Vagina (tissue), 2 donors: ENCODE measurements at regions not wholly inside any gene's neighbourhood (a gene's known extent, or its start where the extent isn't known, plus 50 kb on each side); places are given as distances from the start of the nearest gene placed in this dataset.

ENCODE experiments used
- DNase-seq, 2 donors: peaks; one replicate each; pipeline ENCODE4 v3.0.0-alpha.2; 2017; ENCODE audit errors: extremely low spot score in 2 of 2
- H3K27ac ChIP-seq: fragments of 200-600 bp; sonication (generic); one replicate; pipeline ENCODE4 v1.5.1; 2019
- H3K27me3 ChIP-seq: fragments of 200-600 bp; sonication (generic); one replicate; pipeline ENCODE4 v1.5.1; 2019
- H3K36me3 ChIP-seq, 2 donors: fragments of 200-600 bp; sonication (generic); one replicate each; pipeline ENCODE4 v1.5.1; 2017 to 2019
- H3K4me1 ChIP-seq: fragments of 200-600 bp; sonication (generic); one replicate; pipeline ENCODE4 v1.5.1; 2019
- H3K4me3 ChIP-seq, 2 donors: fragments of 200-600 bp; sonication (generic); 1 replicate in 1 of 2; 2 replicates in 1 of 2; pipeline ENCODE4 v1.5.1; 2016 to 2019
- H3K9me3 ChIP-seq: fragments of 200-600 bp; sonication (generic); one replicate; pipeline ENCODE4 v1.5.1; 2019
- CTCF ChIP-seq, 3 experiments: fragments of 450-650 bp in 2 of 3; fragments of 200-600 bp in 1 of 3; sonication (generic) in 1 of 3; IDR thresholded peaks; one replicate each; pipeline ENCODE4 v1.5.1; 2017 to 2019; ENCODE audit warnings: antibody characterized with exemption in 3 of 3, mild to moderate bottlenecking in 2 of 3, moderate library complexity in 2 of 3
- POLR2A ChIP-seq, 2 donors: fragments of 450-650 bp; IDR thresholded peaks; one replicate each; pipeline ENCODE4 v1.6.1; 2017; ENCODE audit warnings: antibody characterized with exemption in 2 of 2, mild to moderate bottlenecking in 2 of 2, moderate library complexity in 2 of 2
- POLR2AphosphoS5 ChIP-seq, 2 donors: sonication (generic); formaldehyde crosslinking; IDR thresholded peaks; one replicate each; pipeline ENCODE4 v1.9.0; 2017; ENCODE audit warnings: antibody characterized with exemption in 2 of 2, mild to moderate bottlenecking in 2 of 2, low read depth in 1 of 2; ENCODE audit not compliant: insufficient read depth in 1 of 2
- intact Hi-C: fragments of 100-400 bp; cut with DNase I; formaldehyde crosslinking; loops from one replicate; pipeline ENCODE4 v1.15.1; 2023

GRCh38 chr6:40724886-40725285 is 137.7 kb upstream of the LRFN2 start:
- TF ChIP-seq POLR2AphosphoS5 (IDR thresholded peaks at IDR 0.05; ENCODE audit: insufficient read depth in 1 of 2, low read depth in 1 of 2) = no peak
- no peak for TF ChIP-seq POLR2A (IDR thresholded peaks at IDR 0.05)
- no peak for TF ChIP-seq CTCF (IDR thresholded peaks at IDR 0.05)
- Histone ChIP-seq H3K27ac (no peak overlapping the region), H3K36me3 (no peaks in the 10 kb centered on the region), H3K4me1 (peaks cover 8% of the 10 kb centered on the region), H3K27me3 (no peaks in the 10 kb centered on the region), H3K4me3 (no peak overlapping the region), H3K9me3 (no peaks in the 10 kb centered on the region)
- intact Hi-C loops = no loop called here
- DNase-seq = no peak

DNA sequence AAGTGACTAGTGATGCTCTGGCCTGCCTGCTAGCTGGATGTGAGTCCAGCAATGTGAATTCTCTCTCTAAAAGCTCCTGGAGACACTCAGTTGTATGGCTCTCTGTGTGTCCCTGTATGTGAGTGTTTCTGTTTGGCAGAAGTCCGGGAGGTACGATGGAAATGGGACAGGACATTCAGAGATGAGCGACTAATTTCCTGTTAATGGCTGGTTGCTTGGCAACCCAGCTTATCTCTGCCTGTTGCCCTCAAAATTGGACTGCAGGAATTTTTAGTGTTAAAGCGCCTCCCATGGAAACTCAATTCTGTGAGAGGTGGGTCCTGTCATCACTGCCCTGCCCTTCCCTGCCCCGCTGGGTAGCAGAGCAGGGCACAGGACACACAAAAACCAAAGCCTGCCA is 136.8 kb upstream of the LRFN2 start:
- Histone ChIP-seq H3K4me1 (peaks cover 11% of the 10 kb centered on the region), H3K27ac (no peak overlapping the region), H3K36me3 (no peaks in the 10 kb centered on the region), H3K9me3 (no peaks in the 10 kb centered on the region), H3K27me3 (no peaks in the 10 kb centered on the region), H3K4me3 (no peak overlapping the region)
- TF ChIP-seq POLR2A (IDR thresholded peaks at IDR 0.05) (no peak), CTCF (IDR thresholded peaks at IDR 0.05) (no peak), POLR2AphosphoS5 (IDR thresholded peaks at IDR 0.05; ENCODE audit: insufficient read depth in 1 of 2, low read depth in 1 of 2) (no peak)
- intact Hi-C loops = no loop called here
- DNase-seq = no peak

DNA sequence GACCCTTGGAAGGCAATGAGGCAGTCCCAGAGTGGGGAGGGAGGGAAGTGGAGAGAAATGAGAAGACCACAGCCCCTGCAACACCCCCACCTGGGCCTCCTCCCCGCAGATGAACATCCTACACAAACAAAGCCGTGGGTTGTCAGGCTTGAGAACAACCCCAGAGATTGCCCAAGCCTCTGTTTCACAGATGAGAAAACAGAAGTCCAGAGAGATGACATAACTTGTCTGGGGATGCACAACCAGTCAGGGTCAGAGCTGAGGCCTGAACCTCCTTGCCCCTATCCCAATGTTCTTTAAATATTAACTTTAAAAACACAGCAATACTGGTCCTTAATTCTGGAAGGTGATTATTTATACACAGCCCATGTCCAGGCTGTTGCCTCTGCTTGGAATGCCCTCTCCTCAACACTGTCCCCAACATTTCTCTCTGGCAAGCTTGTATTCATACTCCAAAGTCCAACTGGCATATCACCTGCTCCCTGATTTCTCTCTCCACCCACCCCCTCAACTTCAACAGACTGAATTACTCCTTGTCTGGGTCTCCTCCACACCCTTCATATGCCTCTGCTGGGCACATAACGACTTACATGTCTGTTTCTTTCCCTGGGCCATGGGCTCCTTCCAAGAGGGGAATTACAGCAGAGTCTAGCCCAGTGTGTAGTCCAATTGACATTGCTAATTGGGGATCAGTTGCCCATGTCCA is 135.5 kb upstream of the LRFN2 start:
- no peak for DNase-seq
- TF ChIP-seq CTCF (IDR thresholded peaks at IDR 0.05) = no peak
- TF ChIP-seq POLR2AphosphoS5 (IDR thresholded peaks at IDR 0.05; ENCODE audit: insufficient read depth in 1 of 2, low read depth in 1 of 2) = no peak
- TF ChIP-seq POLR2A (IDR thresholded peaks at IDR 0.05) = no peak
- Histone ChIP-seq H3K4me1 (peaks cover 11% of the 10 kb centered on the region), H3K27me3 (no peaks in the 10 kb centered on the region), H3K9me3 (no peaks in the 10 kb centered on the region), H3K36me3 (no peaks in the 10 kb centered on the region), H3K27ac (no peak overlapping the region), H3K4me3 (no peak overlapping the region)
- intact Hi-C loops = no loop called here

GRCh38 chr6:40722091-40722490 is 134.9 kb upstream of the LRFN2 start:
- intact Hi-C loops = no loop called here
- no peak for TF ChIP-seq POLR2AphosphoS5 (IDR thresholded peaks at IDR 0.05; ENCODE audit: insufficient read depth in 1 of 2, low read depth in 1 of 2)
- TF ChIP-seq POLR2A (IDR thresholded peaks at IDR 0.05) = no peak
- no peak for TF ChIP-seq CTCF (IDR thresholded peaks at IDR 0.05)
- H3K27ac ChIP-seq = no peak overlapping the region
- H3K4me3 ChIP-seq = no peak overlapping the region
- no peak for DNase-seq
- no peaks in the 10 kb centered on the region for H3K9me3 ChIP-seq
- H3K4me1 ChIP-seq = peaks cover 11% of the 10 kb centered on the region
- H3K27me3 ChIP-seq = no peaks in the 10 kb centered on the region
- H3K36me3 ChIP-seq = no peaks in the 10 kb centered on the region

DNA sequence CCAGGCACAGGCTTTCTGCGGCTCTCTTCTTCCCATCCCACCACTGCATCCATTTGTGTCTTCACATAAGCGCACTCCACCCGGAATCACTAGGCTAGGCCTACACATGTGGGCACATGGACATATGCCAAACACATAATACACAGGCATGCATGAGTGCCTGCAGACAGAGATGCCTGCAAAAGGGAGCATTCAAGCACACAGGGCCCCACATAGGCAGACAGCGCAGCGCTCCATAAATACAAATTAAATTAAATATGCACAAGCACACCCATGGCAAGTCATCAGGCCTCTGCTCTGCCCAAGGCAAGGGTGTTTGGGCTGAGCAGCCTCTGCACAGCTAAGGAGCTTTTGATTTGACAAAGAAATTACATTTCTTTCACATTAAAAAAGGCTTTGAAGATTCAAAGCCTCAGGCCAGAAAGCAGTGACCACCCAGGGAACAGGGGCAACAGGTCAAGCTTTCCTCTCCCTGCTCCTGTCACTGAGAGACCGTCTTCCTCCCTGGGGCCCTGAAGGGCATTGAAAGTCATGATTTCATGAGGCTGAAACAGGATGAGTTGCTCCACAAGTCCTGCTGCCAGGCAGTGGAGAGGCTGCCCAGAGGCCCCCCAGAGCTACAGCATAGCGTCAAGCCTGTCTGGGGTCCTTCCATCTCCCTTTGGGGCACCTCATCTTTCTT is 134.2 kb upstream of the LRFN2 start:
- intact Hi-C loops = no loop called here
- DNase-seq = no peak
- no peak for TF ChIP-seq CTCF (IDR thresholded peaks at IDR 0.05)
- TF ChIP-seq POLR2A (IDR thresholded peaks at IDR 0.05) = no peak
- TF ChIP-seq POLR2AphosphoS5 (IDR thresholded peaks at IDR 0.05; ENCODE audit: insufficient read depth in 1 of 2, low read depth in 1 of 2) = no peak

More for the DNA sequence above, 134.2 kb upstream of the LRFN2 start:
- Histone ChIP-seq H3K27me3 (no peaks in the 10 kb centered on the region), H3K36me3 (no peaks in the 10 kb centered on the region), H3K4me1 (peaks cover 11% of the 10 kb centered on the region), H3K27ac (no peak overlapping the region), H3K4me3 (no peak overlapping the region), H3K9me3 (no peaks in the 10 kb centered on the region)
